Endothelial cell of umbilical vein (primary cell): ENCODE measurements at regions not wholly inside any gene's neighbourhood (a gene's known extent, or its start where the extent isn't known, plus 50 kb on each side); places are given as distances from the start of the nearest gene placed in this dataset.

Experiments
- BruUV-seq: library from RNA; stranded (reverse); fragments of 400-500 nt; replicated peaks from 2 replicates; lab custom pipeline; 2021; lab: Mats Ljungman, UMichigan
- CTCF ChIA-PET: fragments of 300-600, 350-600 bp; sonication (Branson Sonifier 250); formaldehyde crosslinking; loops from one replicate; lab custom pipeline; 2021; ENCODE audit warnings: antibody characterized with exemption, inconsistent platforms; lab: Charles Lee
- POLR2A ChIA-PET: fragments of 300-600, 350-600 bp; sonication (Branson Sonifier 250); formaldehyde crosslinking; loops from one replicate; lab custom pipeline; 2021; ENCODE audit warnings: antibody characterized with exemption, inconsistent platforms; lab: Charles Lee
- DNase-seq: peaks from one replicate; pipeline ENCODE4 v3.0.0-alpha.2; 2011; ENCODE audit warnings: low read depth, low spot score
- FAIRE-seq: peaks from 2 replicates; lab custom pipeline; 2011; peaks lifted over from hg19 to GRCh38; lab: Jason Lieb, UNC
- H2AFZ ChIP-seq: 2 replicates; pipeline ENCODE4 v1.6.0; 2012; ENCODE audit warnings: low read depth, low read length, control low read depth, inconsistent platforms
- H3K27ac ChIP-seq: 2 replicates; pipeline ENCODE4 v1.5.1; 2011; ENCODE audit warnings: low read depth, mild to moderate bottlenecking, control low read depth, low read length, moderate library complexity; ENCODE audit not compliant: insufficient read depth
- H3K27me3 ChIP-seq, 2 experiments: 2 replicates each; pipeline versions ENCODE4 v1.6.0 to v1.6.1; 2011; ENCODE audit warnings: low read length in 2 of 2, mixed read lengths in 1 of 2; ENCODE audit not compliant: control insufficient read depth in 2 of 2, insufficient read depth in 2 of 2
- H3K36me3 ChIP-seq, 2 experiments: 2 replicates in 1 of 2; 3 replicates in 1 of 2; pipeline ENCODE4 v1.5.1; 2011; ENCODE audit warnings: low read length in 2 of 2, mild to moderate bottlenecking in 1 of 2, moderate library complexity in 1 of 2; ENCODE audit not compliant: control insufficient read depth in 2 of 2, insufficient read depth in 2 of 2; ENCODE audit errors: extremely low read depth in 1 of 2
- H3K4me1 ChIP-seq: 3 replicates; pipeline ENCODE4 v1.5.1; 2011; ENCODE audit warnings: mild to moderate bottlenecking, low read length; ENCODE audit not compliant: control insufficient read depth, insufficient read depth; ENCODE audit errors: extremely low read depth
- H3K4me2 ChIP-seq: 2 replicates; pipeline ENCODE4 v1.6.1; 2011; ENCODE audit warnings: low read length, control low read depth, mixed read lengths; ENCODE audit not compliant: insufficient read depth
- H3K4me3 ChIP-seq, 3 experiments: fragments of 200-600 bp in 1 of 3; sonication (generic), shearing (Covaris generic) in 1 of 3; replicated peaks in 1 of 3; 2 replicates each; pipeline ENCODE4 v1.5.1; 2011 to 2016; ENCODE audit warnings: control low read depth in 3 of 3, low read length in 3 of 3, mild to moderate bottlenecking in 2 of 3, inconsistent platforms in 1 of 3, low read depth in 1 of 3, moderate library complexity in 1 of 3; ENCODE audit not compliant: insufficient read depth in 1 of 3
- H3K79me2 ChIP-seq: 2 replicates; pipeline ENCODE4 v1.6.0; 2012; ENCODE audit warnings: low read length, inconsistent platforms; ENCODE audit not compliant: control insufficient read depth, insufficient read depth
- H3K9ac ChIP-seq: replicated peaks from 2 replicates; pipeline ENCODE3; 2011; ENCODE audit warnings: low read length, control low read depth; ENCODE audit not compliant: insufficient read depth; ENCODE audit errors: extremely low read depth
- H3K9me1 ChIP-seq: replicated peaks from 3 replicates; pipeline ENCODE4 v1.6.0; 2011; ENCODE audit warnings: mild to moderate bottlenecking, low read length; ENCODE audit not compliant: control insufficient read depth, insufficient read depth; ENCODE audit errors: extremely low read depth
- H3K9me3 ChIP-seq: replicated peaks from 2 replicates; pipeline ENCODE4 v1.5.1; 2012; ENCODE audit warnings: low read length, inconsistent platforms; ENCODE audit not compliant: control insufficient read depth, insufficient read depth
- H4K20me1 ChIP-seq: replicated peaks from 2 replicates; pipeline ENCODE3; 2011; ENCODE audit warnings: mild to moderate bottlenecking, low read length; ENCODE audit not compliant: control insufficient read depth, insufficient read depth; ENCODE audit errors: extremely low read depth
- CTCF ChIP-seq, 2 donors: IDR thresholded peaks; 1 replicate in 1 of 2; 2 replicates in 1 of 2; pipeline ENCODE4 v1.5.1; 2011; ENCODE audit warnings: low read length in 2 of 2, mild to moderate bottlenecking in 2 of 2, moderate library complexity in 2 of 2, control low read depth in 1 of 2, inconsistent platforms in 1 of 2, low read depth in 1 of 2; ENCODE audit not compliant: insufficient read depth in 1 of 2; ENCODE audit errors: extremely low read depth in 1 of 2
- FOS ChIP-seq: IDR thresholded peaks from 2 replicates; pipeline ENCODE4 v1.6.1; 2011; ENCODE audit warnings: mild to moderate bottlenecking, low read length, moderate library complexity, borderline replicate concordance; ENCODE audit not compliant: insufficient read depth
- GATA2 ChIP-seq: IDR thresholded peaks from 2 replicates; pipeline ENCODE4 v1.7.0; 2011; ENCODE audit warnings: low read depth, mild to moderate bottlenecking, moderate library complexity, mixed read lengths, low read length; ENCODE audit not compliant: insufficient read length, insufficient read depth
- JUN ChIP-seq: IDR thresholded peaks from 2 replicates; pipeline ENCODE4 v1.6.1; 2011; ENCODE audit warnings: borderline replicate concordance, low read depth; ENCODE audit not compliant: insufficient read length, insufficient read depth
- MYC ChIP-seq: IDR thresholded peaks from one replicate; pipeline ENCODE4 v1.6.1; 2011; ENCODE audit warnings: mild to moderate bottlenecking, low read depth, low read length
- POLR2AphosphoS5 ChIP-seq: IDR thresholded peaks from 2 replicates; pipeline ENCODE4 v1.6.1; 2012; ENCODE audit warnings: low read depth, mild to moderate bottlenecking, control low read depth, low read length, moderate library complexity; ENCODE audit not compliant: insufficient read depth
- dilution Hi-C: fragments of 300-500 bp; cut with MboI; formaldehyde crosslinking; loops from one replicate; pipeline ENCODE4 v1.15.0; 2019; ENCODE audit warnings: low sequenced_read_pairs; ENCODE audit not compliant: extremely low pct_ligation_motif_present
- intact Hi-C: fragments of 100-400 bp; cut with micrococcal nuclease; formaldehyde crosslinking; loops from one replicate; pipeline ENCODE4 v1.10.0; 2022
- TF ChIP-seq, protein P1 (sequence below): IDR thresholded peaks from 2 replicates; pipeline ENCODE4 v1.6.1; 2011; ENCODE audit not compliant: insufficient read depth, insufficient read length

DNA sequence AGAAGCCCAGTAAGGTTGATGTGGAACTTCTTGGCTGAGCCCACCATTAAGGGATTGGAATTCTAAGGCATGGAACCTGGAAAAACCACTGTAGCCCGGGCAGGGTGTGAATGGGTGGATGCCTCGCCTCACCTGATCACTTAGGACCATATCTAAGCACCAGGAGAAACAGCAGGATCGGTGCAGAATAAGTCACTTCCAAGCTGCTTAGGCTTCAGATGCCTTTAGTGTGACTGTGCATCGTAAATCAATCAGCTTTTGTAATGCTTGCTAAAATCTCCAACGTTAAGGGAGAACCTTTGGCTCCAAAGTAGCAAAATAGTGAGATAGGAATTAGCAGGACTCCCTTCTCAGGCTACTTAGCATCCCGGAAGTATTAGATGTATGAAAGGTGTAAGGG is 103.9 kb upstream of the MEGF10 start:
- CTCF ChIA-PET: no interaction called here
- DNase-seq: no peak
- no TSS peak for BruUV-seq
- TF ChIP-seq MYC (no peak), JUN (no peak), GATA2 (no peak), CTCF (IDR thresholded peaks at IDR 0.05; ENCODE audit: extremely low read depth in 1 of 2, insufficient read depth in 1 of 2, low read depth in 1 of 2, low read length in 2 of 2) (no peak), POLR2AphosphoS5 (no peak), FOS (no peak)
- TF ChIP-seq, protein P1, sequence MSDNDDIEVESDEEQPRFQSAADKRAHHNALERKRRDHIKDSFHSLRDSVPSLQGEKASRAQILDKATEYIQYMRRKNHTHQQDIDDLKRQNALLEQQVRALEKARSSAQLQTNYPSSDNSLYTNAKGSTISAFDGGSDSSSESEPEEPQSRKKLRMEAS: no peak
- Histone ChIP-seq H3K4me1 (no peaks in the 10 kb centered on the region), H3K4me3 (no peak overlapping the region), H3K36me3 (no peaks in the 10 kb centered on the region), H2AFZ (no peak overlapping the region), H4K20me1 (no peaks in the 10 kb centered on the region), H3K9me3 (no peaks in the 10 kb centered on the region), H3K9ac (no peak overlapping the region), H3K27ac (no peak overlapping the region), H3K27me3 (peaks cover 0 to 5% of the 10 kb centered on the region in 2 experiments), H3K4me2 (no peak overlapping the region), H3K79me2 (no peaks in the 10 kb centered on the region), H3K9me1 (no peaks in the 10 kb centered on the region)
- intact Hi-C loops: loop anchor here (10.0 kb wide), 1 partner anchor 258 kb away; no protein-coding TSS in a partner anchor
- dilution Hi-C loops: no loop called here
- no peak for FAIRE-seq
- POLR2A ChIA-PET: no interaction called here
